ENCODE measurements at regions not wholly inside any gene's neighbourhood (a gene's known extent, or its start where the extent isn't known, plus 50 kb on each side); places are given as distances from the start of the nearest gene placed in this dataset.

DNA sequence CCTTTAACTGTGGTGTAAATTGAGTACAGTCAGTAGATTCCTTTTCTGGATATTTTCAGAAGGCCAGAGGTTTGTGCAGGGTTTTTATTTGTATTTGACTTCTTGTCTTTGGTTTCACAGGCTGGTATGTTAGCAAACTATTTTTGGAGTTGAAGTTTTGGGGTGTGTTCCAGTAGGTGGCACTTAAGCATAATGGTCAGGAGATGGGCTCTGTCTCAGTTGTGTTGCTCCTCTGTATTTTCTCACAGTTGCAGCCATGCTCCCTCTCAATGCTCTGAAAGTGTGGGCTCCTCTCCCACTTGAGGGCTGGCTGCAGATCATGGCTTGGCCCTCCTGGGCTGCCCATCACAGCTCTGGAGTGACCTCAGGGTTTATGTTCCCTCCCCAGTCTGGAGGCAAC lies 267.0 kb upstream of the PCSK5 start:
- no peaks in the 10 kb centered on the region for H3K9me3 ChIP-seq (ENCODE audit: low read length)
- no peak overlapping the region for H3K27ac ChIP-seq (ENCODE audit: low read length)
- H4K20me1 ChIP-seq (ENCODE audit: insufficient read depth) = no peaks in the 10 kb centered on the region
- no peaks in the 10 kb centered on the region for H3K9me2 ChIP-seq (ENCODE audit: insufficient read depth, low read length)
- TF ChIP-seq POLR2AphosphoS5 (IDR thresholded peaks at IDR 0.05) (no peak), TAF1 (IDR thresholded peaks at IDR 0.05; ENCODE audit: low read depth) (no peak), SMC3 (conservative IDR thresholded peaks at IDR 0.05; ENCODE audit: poor library complexity) (no peak), RAD21 (conservative IDR thresholded peaks at IDR 0.05) (no peak), MXI1 (conservative IDR thresholded peaks at IDR 0.05; ENCODE audit: poor library complexity, severe bottlenecking) (no peak), EZH2 (IDR thresholded peaks at IDR 0.05; ENCODE audit: borderline replicate concordance, insufficient read depth, low read length, poor library complexity, severe bottlenecking) (no peak), EP300 (conservative IDR thresholded peaks at IDR 0.05; ENCODE audit: poor library complexity, severe bottlenecking) (no peak)
- TF ChIP-seq, protein P1, sequence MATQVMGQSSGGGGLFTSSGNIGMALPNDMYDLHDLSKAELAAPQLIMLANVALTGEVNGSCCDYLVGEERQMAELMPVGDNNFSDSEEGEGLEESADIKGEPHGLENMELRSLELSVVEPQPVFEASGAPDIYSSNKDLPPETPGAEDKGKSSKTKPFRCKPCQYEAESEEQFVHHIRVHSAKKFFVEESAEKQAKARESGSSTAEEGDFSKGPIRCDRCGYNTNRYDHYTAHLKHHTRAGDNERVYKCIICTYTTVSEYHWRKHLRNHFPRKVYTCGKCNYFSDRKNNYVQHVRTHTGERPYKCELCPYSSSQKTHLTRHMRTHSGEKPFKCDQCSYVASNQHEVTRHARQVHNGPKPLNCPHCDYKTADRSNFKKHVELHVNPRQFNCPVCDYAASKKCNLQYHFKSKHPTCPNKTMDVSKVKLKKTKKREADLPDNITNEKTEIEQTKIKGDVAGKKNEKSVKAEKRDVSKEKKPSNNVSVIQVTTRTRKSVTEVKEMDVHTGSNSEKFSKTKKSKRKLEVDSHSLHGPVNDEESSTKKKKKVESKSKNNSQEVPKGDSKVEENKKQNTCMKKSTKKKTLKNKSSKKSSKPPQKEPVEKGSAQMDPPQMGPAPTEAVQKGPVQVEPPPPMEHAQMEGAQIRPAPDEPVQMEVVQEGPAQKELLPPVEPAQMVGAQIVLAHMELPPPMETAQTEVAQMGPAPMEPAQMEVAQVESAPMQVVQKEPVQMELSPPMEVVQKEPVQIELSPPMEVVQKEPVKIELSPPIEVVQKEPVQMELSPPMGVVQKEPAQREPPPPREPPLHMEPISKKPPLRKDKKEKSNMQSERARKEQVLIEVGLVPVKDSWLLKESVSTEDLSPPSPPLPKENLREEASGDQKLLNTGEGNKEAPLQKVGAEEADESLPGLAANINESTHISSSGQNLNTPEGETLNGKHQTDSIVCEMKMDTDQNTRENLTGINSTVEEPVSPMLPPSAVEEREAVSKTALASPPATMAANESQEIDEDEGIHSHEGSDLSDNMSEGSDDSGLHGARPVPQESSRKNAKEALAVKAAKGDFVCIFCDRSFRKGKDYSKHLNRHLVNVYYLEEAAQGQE (IDR thresholded peaks at IDR 0.05; ENCODE audit: borderline replicate concordance) = no peak
- TF ChIP-seq, protein P2, sequence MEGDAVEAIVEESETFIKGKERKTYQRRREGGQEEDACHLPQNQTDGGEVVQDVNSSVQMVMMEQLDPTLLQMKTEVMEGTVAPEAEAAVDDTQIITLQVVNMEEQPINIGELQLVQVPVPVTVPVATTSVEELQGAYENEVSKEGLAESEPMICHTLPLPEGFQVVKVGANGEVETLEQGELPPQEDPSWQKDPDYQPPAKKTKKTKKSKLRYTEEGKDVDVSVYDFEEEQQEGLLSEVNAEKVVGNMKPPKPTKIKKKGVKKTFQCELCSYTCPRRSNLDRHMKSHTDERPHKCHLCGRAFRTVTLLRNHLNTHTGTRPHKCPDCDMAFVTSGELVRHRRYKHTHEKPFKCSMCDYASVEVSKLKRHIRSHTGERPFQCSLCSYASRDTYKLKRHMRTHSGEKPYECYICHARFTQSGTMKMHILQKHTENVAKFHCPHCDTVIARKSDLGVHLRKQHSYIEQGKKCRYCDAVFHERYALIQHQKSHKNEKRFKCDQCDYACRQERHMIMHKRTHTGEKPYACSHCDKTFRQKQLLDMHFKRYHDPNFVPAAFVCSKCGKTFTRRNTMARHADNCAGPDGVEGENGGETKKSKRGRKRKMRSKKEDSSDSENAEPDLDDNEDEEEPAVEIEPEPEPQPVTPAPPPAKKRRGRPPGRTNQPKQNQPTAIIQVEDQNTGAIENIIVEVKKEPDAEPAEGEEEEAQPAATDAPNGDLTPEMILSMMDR (IDR thresholded peaks at IDR 0.05; ENCODE audit: poor library complexity, severe bottlenecking) = no peak
- H3K4me3 ChIP-seq (ENCODE audit: low read length) = no peak overlapping the region
- no peak overlapping the region for H3K4me2 ChIP-seq (ENCODE audit: low read length)
- no peaks in the 10 kb centered on the region for H3K79me2 ChIP-seq (replicated peaks; ENCODE audit: insufficient read depth, low read length)
- no peaks in the 10 kb centered on the region for H3K36me3 ChIP-seq (ENCODE audit: insufficient read depth, low read length)
- no peak overlapping the region for H2AFZ ChIP-seq (ENCODE audit: low read depth, low read length)
- no peaks in the 10 kb centered on the region for H3K27me3 ChIP-seq (ENCODE audit: insufficient read depth, low read depth, low read length)
- H3F3A ChIP-seq (ENCODE audit: insufficient read depth, low read length, poor library complexity, severe bottlenecking) = no peaks in the 10 kb centered on the region
- H3K9ac ChIP-seq (ENCODE audit: low read length) = no peak overlapping the region

DNA sequence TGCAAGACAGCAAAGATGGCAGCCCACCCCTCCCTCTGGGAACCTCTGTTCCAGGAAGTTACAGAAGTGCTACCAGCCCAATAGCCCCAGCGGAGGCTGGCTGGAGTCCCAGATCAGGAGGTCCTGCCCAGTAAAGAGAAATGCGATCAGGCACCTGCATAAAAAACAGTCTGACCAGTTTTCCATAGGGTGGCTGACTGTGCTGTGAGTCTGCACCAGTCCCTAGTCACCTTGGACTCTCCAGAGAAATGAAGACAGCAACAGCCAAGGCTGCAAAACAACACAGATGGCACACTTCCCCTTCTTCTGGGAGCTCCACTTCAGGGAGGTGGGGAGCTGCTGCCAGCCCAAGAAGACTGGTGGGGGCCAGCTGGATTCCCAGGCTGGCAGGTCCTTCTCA lies 265.5 kb upstream of the PCSK5 start:
- no peak overlapping the region for H3K9ac ChIP-seq (ENCODE audit: low read length)
- H3K9me2 ChIP-seq (ENCODE audit: insufficient read depth, low read length) = no peaks in the 10 kb centered on the region
- no peak overlapping the region for H3K4me3 ChIP-seq (ENCODE audit: low read length)
- H3F3A ChIP-seq (ENCODE audit: insufficient read depth, low read length, poor library complexity, severe bottlenecking) = no peaks in the 10 kb centered on the region
- H3K4me2 ChIP-seq (ENCODE audit: low read length) = no peak overlapping the region
- TF ChIP-seq, protein P1 (IDR thresholded peaks at IDR 0.05; ENCODE audit: borderline replicate concordance) = no peak
- TF ChIP-seq MXI1 (conservative IDR thresholded peaks at IDR 0.05; ENCODE audit: poor library complexity, severe bottlenecking) (no peak), EZH2 (IDR thresholded peaks at IDR 0.05; ENCODE audit: borderline replicate concordance, insufficient read depth, low read length, poor library complexity, severe bottlenecking) (no peak), TAF1 (IDR thresholded peaks at IDR 0.05; ENCODE audit: low read depth) (no peak), POLR2AphosphoS5 (IDR thresholded peaks at IDR 0.05) (no peak), RAD21 (conservative IDR thresholded peaks at IDR 0.05) (no peak), SMC3 (conservative IDR thresholded peaks at IDR 0.05; ENCODE audit: poor library complexity) (no peak), EP300 (conservative IDR thresholded peaks at IDR 0.05; ENCODE audit: poor library complexity, severe bottlenecking) (no peak)
- TF ChIP-seq, protein P2 (IDR thresholded peaks at IDR 0.05; ENCODE audit: poor library complexity, severe bottlenecking) = no peak
- H2AFZ ChIP-seq (ENCODE audit: low read depth, low read length) = no peak overlapping the region
- no peaks in the 10 kb centered on the region for H3K27me3 ChIP-seq (ENCODE audit: insufficient read depth, low read depth, low read length)
- H3K36me3 ChIP-seq (ENCODE audit: insufficient read depth, low read length) = no peaks in the 10 kb centered on the region
- H3K9me3 ChIP-seq (ENCODE audit: low read length) = no peaks in the 10 kb centered on the region
- H3K27ac ChIP-seq (ENCODE audit: low read length) = no peak overlapping the region
- no peaks in the 10 kb centered on the region for H4K20me1 ChIP-seq (ENCODE audit: insufficient read depth)
- H3K79me2 ChIP-seq (replicated peaks; ENCODE audit: insufficient read depth, low read length) = no peaks in the 10 kb centered on the region
